HG03039 (cell line): ENCODE measurements at regions not wholly inside any gene's neighbourhood (a gene's known extent, or its start where the extent isn't known, plus 50 kb on each side); places are given as distances from the start of the nearest gene placed in this dataset.
"Not testable (repeated sequence)": the region's sequence is repeated elsewhere in the genome, so short reads cannot be mapped to it uniquely, and the experiment has no call there.

ENCODE experiments used
- ATAC-seq: cut with Tn5 transposase; IDR thresholded peaks from one replicate; pipeline ENCODE4 v1.9.1; 2021; ENCODE audit warnings: mild to moderate bottlenecking, moderate library complexity; ENCODE audit not compliant: unreplicated experiment

DNA sequence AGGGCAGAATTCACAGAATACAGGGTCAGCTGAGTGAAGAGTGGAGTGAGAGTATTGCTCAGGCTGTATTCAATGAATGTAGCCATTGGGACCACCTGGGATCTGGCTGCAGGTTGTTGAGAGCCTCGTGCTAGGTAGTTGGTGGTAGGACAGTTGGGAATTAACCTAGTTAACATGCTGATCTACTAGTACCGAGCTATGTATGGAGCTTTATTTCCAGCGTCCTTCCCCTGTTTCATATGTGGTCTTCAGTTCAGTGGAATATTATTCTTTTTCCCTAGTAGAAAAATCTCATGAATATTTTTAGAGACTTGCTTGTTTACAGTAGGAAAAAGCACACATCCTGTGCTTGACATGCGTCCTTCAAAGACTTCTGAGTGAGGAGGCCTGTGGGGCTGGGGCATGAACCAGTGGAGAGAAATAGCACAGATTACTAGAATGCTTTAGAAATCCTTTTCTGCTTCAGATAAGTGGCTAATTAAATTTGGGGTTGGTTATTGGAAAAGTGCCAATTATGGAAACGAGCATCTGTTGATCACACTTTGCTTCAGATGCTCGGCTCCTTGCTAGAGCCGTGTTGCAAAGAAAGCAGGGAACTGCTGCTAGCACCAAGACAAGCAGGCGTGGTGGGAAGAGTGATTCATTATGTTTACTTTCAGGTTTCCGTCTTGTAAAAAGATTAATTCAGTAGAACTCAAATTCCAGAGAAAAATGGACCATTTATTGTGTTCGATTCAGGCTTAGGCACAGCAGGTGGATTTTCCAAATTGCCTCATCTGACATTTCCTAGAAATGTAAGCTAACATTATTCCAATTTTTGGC lies 53.6 kb downstream of the ARF6 start:
- no peak for ATAC-seq

DNA sequence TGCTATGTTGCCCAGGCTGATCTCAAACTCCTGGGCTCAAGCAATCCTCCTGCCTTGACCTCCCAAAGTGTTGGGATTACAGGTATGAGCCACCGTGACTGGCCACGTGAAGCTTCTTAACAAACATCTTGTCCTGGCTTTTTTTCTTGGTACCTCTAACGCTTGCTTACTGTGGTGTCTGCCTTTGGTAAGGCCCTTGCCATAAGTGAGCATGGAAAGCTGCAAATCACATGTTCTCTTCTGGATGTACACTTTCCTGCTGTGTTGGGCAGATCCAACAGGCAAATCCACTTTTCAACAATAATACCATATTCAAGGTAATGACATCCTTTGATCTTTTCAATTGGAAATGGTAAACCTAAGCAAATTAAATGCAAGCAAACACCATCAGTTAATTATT lies 54.6 kb downstream of the ARF6 start:
- ATAC-seq, result no peak

DNA sequence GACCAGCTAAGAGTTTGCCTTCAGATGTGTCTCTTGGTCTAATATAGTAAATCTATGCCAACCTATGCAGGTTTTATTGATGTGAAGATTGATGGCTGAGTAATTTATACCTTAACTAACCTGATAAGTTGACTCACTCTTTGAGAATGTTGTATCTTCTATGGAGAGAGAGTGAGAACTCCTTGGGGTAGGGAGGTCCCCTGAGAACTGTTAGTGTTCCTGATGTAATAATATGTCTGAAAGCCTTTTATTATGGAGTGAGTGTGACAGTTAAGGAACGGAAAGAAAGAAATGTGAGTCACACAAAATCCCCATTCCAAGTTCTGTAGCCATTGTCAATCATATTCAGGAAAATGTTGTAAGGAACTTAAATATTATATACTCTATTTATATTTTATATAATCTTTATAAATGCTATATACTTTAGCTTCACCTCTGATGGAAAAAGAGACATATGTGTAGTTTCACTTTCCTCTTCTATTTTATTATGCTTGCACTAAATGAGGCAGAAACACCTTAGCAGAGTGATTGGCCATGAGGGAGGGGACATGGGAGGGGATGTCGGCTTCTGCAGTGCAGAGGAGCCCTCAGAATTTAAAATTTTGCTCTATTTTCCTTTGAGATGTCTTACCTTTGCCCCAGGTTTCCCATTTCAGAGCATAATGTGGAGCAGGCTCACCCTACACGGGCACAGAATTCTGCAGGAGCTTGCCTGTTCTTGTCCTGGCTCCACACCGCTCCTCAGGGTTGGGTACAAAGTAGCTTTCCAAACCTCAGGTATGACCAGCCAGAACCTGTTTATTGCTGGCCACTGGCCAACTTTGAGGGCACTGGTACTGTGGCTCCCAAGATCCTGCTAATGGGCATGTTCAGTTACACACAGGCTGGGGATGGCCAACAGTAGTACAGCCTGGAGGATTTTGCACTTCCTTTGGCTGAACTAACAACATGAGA lies 57.7 kb downstream of the ARF6 start:
- ATAC-seq, result no peak

DNA sequence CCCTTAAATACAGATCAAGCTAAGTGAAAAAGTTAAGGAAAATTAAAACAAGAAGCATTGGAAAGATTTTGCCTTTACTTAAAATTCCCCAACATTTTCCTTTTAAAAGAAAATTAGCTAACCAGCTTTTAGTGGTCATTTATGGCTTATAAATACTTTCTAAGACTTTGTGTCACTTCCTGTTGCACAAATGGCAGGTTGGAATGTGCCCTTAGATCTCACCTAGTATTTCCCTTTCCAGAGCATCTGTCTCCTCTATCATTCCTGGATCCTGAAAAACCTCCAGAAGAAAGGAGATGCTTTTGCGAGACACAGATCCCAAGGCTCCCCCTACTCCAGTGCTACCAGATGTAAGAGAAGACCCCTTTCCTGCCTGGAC lies 58.3 kb downstream of the ARF6 start:
- no peak for ATAC-seq

DNA sequence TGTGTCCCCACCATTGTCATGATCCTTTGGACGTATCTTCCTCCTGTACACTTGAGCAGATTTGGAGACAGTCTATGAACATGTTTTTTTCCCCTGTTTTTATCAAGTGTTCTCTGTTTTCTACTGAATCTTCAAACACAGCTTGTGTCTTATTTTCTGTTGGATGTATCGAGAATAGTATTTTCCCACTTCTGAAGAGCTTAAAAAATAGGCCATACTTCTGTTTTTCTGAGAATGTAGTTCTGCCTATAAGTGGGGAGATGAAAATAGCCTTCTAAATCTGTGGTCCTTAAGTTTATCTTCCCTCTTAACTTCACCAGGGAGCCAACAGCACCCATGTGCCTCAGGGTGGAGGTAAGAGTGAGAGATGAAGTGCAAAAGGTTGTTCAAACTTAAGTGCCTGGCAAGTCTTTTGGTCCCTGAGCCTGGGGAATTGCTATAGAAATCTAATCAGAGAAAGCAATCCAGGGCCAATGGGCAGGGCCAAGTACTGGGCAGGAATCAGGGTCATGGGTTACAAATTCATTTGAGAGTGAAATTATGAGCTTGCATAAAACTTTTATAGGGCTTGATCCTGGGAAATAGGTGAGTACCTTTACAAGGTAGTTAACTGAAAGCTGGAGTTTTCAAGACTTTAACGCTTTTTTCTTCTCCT lies 58.9 kb downstream of the ARF6 start:
- ATAC-seq, result no peak

DNA sequence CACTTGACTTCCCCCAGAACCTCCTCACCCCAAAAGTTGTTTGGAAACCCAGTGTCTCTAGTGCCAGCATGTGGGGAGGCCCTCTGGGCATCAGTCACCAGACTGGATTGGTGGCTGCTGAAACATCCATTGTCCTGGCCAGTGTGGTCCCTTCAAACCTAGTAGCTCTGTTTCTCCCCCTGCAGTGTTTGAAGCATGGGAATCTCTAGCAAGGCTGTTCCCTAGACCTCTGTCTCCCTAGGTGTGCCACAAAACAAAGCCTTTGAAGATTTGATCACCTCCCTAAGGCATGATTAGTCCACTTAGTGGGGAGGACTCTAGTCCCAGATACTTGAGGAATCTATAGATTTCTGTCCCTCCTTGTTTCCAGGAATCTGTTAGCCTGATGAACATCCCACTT lies 60.3 kb downstream of the ARF6 start:
- ATAC-seq, result no peak

DNA sequence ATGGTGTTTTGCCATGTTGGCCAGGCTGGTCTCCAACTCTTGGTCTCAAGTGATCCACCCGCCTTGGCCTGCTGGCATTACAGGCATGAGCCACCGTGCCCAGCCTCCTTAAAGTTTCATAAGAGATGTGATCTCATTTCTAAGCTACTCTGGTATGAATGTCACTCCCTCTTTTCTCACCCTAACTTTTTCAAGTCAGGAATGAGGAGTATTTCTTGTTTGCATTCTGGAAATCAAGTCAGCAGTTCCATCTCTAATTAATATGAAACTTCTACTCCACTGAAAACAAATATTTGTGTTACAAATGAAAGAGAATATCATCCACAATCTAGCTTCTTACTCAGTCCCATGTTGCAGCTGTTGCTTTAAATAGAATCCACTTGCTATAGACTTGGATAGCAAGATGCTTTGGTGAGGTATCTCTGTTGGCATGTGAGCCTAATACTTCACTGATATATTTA lies 61.3 kb downstream of the ARF6 start:
- ATAC-seq, result no peak

DNA sequence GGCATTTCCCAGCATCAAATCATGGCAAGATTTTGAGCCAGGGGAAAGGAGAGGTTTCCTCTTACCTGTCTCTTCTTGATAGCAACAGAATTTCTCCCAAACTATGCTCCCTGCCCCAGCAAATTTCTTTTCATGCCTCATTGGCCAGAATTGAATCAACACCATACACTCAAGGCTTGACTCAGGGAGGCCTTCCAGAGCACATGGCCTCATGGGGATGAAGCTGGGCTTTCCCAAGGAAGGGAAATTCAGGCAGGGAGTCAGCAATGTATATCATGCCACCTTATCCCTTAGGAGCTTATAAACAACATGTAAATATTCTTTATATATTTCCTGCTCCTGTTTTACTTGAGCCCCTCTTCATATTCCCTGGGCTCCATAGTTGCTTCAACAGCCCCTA lies 62.1 kb downstream of the ARF6 start:
- no peak for ATAC-seq

DNA sequence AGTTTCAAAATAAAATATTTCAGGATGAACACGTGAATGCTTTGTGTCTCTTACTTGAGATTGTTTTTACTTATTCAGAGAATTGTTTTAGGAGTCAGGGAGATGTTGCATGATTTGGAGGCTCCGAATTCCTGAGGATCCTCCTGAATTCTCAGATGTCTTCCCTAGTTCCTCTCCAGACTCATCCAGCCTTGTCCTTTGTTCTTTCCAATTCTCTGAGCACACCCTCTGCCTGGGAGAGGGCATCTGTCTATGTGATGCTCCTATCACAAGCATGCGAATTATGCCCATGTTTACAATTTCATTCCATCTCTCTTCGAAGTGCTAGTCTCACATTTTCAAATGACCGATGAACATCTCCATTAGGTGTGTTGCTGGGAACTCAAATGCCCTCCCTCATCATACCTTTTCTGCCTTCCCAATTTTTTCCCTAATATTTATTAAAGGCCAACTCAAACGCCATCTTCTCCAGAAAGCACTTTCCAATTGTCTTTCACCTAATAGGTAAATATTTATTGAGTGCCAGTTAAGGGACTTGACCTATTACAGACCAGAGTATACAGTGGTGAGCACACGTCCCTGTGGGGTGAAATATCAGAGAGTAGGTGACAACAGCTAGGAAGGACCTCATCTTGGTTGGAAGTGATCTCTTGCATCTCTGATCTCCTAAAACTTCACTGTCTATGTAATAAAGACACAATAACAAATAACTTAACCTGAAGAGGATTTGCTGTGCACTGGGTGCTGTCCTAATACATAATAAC lies 64.4 kb downstream of the ARF6 start:
- no peak for ATAC-seq

DNA sequence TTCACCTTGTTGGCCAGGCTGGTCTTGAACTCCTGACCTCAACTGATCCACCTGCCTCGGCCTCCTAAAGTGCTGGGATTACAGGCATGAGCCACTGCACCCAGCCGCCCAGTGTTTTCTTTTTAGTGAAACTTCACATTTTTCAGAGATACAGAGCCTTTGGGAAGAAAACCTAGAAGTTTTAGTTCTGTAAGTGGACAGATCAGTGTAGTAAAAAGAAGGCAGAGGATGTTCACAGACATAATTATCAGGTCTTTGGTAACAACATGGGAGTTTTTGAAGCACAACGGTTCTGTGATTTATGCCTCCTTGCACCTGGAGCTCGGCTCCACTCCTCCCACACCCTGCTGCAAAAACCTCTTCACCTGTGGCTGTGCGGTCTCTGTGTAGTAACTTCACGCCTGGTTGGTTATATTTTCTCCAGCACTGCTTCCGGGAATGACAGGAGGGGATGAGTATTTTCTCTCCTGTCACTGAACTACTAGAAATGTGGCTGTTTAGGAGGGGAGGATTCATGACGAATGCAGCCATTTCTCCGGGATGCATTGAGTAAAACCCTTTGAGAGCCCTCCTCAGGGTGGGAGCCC lies 67.0 kb downstream of the ARF6 start:
- ATAC-seq, result no peak

DNA sequence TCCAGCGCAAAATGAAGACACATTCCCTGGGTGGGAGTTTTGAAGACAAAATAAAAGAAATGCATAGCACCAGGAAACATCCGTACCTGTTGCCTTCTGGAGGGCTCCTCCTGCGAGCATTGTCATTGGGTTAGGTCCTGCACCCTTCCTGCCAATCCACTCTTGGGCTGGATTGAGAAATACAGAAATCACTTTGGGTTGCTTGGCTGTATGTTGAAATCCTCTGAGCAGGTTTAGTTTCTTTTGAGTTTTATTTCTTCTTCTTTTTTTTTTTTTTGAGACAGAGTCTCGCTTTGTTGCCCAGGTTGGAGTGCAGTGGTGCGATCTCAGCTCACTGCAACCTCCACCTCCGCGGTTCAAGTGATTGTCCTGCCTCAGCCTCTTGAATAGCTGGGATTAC lies 67.6 kb downstream of the ARF6 start:
- ATAC-seq, result no peak

DNA sequence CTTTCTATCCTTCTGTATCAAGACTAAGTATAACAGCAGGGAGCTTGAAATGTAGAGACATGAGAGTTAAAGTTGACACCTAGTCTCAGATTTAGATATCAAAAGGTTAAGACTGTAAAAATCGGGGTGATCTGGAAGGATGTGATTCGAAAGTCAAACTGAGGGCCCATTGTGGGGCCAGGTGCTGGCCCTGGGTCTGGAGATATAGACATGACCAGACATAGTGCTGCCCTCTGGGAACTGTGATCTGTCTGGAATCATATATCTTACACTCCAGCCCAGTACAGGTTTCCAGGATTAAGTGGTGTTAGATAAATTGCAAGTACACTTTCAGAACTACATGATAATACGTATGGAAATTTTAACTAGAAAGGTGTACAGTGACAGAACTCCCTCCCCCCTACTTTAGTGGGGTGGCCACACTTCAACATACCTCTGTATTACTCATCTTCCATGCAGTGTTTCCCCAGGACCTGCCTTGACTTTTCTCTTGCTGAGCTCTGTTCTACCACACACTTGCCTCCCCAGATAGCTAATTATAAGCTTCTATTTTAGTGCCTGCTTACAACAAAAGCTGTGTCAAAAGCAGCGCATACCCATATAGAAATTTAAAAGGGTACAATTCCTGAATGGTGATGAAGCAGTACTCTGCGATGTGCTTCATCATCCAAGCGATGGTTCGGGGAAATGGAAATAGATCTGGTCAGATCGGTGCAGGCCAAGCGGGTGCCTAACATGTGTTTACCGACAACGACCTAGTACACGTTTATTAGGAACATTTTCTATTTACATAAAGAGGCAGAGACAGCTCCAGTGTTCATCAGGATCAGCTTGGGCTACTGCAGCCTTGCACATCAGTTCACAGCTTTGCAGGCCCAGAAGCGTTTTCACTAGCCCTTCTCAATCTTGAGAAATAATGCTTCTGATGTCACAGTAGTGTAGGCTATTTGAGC lies 68.7 kb downstream of the ARF6 start:
- peak; percentile 41 for ATAC-seq

DNA sequence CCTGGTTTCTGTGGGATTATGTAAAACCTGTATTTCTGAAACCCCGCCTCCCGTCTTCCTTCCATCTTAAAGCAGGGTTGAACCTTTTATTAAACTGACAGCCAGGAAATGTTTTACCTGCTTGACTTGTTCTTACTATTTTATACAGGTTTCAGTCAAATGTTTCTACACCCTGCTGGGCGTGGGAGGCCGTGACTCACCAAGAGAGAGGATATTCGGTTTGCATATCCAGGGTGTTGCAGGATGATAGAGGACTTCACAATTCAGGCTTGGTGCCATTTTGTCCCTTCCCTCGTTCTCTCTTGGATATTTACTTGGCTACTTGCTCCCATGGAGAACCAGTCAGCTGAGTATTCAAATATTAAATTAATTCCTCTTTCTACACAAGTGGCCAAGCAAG lies 69.7 kb downstream of the ARF6 start:
- ATAC-seq, result peak; percentile 42

DNA sequence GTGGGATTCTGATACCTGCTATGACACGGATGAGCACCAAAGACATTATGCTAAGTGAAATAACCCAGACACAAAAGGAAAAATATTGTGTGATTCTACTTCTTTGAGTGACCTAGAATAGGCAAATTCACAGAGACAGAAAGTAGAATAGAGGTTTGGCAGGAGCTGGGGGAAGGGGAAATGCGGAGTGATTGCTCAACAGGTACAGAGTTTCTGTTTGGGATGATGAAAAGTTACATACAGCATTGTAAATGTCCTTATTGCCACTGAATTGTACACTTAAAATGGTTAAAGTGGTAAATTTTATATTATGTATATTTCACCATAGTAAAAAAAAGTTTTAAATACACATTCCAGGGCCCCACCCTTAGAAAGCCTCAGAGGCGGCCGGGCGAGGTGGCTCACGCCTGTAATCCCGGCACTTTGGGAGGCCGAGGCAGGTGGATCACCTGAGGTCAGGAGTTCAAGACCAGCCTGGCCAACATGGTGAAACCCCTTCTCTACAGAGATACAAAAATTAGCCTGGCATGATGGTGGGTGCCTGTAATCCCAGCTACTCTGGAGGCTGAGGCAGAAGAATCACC lies 72.3 kb downstream of the ARF6 start:
- not testable (repeated sequence) for ATAC-seq

DNA sequence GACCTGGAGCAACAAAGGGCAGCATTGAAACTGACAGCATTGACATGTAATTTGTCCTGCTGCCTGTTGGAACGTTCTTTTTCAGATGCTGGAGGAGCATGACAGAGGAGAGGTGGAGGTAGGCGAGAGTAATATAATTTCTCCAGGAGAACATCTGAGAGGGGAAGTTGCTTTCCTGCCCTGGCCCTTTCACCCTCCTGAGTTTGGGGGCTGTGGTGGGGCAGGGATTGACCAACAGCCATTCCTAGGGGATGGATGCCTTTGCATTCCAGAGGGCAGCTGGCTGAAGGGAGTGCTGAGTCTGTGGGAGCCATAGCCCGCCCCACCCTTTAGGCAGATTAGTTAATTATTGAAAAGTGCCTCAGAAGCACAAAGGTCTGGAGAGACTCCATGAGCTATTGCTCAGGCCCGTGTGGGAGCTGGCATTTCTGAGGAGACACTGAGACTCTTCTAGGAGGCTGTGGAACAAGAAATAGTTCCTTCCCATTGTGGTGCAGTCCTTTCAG lies 73.5 kb downstream of the ARF6 start:
- no peak for ATAC-seq

DNA sequence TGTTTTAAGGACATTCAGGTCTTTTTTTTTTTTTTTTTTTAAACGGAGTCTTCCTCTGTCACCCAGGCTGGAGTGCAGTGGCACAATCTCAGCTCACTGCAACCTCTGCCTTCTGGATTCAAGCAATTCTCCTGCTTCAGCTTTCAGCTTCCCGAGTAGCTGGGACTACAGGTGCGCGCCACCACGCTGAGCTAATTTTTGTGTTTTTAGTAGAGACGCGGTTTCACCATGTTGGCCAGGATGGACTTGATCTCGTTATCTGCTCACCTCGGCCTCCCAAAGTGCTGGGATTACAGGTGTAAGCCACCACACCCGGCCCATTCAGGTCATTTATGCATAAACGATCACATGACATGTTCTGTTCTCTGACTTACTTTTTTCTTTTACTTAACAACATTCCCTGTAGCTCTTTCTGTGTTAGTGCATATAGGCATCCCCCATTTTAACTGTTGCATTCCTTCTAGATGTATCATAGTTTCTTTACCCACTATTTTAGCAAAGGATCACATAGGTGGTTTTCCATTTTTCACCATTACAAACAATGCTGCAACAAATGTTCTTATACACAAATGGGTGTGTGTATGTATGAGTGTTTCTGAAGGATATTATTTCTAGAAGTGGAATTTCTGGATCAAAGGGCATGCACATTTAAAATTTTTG lies 74.2 kb downstream of the ARF6 start:
- no peak for ATAC-seq

DNA sequence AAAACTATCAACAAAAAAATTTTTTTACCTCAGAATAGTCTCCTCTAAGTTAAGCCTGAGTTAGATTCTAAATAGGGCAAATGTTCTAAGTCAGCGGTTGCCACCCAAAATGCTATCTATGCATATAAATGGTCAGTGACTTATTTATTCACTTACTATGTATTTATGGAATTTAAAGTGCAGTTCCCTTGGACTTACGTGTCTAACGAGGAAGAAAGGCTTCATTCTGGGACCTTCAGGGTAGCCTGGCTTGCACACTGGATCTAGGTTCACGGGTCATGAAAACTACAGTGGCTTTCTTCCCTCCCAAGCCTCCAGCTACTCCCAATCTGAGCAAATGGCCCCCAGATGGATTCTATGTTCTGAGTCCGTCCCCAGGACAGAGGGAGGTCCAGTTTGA lies 77.1 kb downstream of the ARF6 start:
- ATAC-seq, result no peak

DNA sequence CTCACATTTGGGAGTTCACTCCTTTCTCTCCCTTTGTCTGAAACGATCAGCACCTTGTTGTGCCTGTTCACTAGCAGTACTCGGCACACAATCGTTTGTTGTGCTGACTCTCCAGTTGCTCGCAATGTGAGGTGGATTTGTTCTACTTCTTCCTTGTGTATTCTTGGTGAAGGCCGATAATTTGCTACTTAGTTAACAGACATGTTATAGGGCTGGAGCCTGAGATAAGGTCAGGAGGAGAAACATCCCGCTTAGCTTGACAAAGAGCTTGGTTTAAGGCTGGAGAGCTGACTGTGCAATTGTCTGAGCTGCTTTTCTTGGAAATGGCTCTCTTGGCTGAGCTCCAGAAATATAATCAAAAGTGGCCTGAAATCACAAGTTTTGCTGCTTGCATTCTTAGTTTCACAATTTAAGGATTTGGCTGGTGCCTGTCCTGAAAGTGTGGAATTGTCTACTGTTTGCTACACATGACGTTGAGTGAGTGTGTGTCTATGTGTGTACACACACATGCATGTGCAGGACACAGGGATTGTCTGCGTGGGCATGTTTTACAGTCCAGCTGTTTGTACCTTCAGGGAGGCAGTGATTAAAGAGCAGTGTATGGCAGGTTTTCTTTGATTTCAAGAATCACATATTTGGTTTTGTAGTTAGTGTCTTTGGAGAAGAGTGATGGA lies 77.7 kb downstream of the ARF6 start:
- no peak for ATAC-seq
